HG02885 (cell line): ENCODE measurements at regions not wholly inside any gene's neighbourhood (a gene's known extent, or its start where the extent isn't known, plus 50 kb on each side); places are given as distances from the start of the nearest gene placed in this dataset.

ENCODE experiments used
- ATAC-seq: cut with Tn5 transposase; IDR thresholded peaks from one replicate; pipeline ENCODE4 v1.9.1; 2021; ENCODE audit warnings: mild to moderate bottlenecking; ENCODE audit not compliant: unreplicated experiment, poor library complexity

DNA sequence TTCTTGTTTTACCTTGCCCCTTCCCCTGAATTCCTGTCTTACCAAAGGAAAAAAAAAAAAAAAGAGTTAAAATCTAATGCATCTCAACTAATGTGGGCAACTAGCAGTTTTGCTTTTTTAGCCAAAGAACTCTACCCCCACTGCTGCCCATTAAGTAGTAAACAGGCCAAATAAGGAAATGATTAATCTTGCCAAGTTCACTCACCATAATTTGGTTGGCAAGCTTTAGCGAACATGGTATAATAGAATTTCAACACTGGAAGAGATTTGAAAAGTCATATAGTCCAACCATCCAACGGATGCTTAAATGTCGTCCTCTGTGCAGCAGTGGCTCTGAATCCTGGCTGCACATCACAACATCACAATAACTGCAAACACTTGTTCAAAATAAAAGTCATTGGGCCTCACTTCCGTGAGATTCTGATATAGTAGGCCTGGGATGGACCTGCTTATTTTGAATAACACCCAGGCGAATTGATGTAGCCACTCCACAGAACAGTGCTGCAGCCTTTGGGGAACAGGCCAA is 142.0 kb upstream of the UBE2E1 start:
- no peak for ATAC-seq

- ATAC-seq, result no peak
These were observed 141.3 kb upstream of the UBE2E1 start for GRCh38 chr3:23664459-23664858.

DNA sequence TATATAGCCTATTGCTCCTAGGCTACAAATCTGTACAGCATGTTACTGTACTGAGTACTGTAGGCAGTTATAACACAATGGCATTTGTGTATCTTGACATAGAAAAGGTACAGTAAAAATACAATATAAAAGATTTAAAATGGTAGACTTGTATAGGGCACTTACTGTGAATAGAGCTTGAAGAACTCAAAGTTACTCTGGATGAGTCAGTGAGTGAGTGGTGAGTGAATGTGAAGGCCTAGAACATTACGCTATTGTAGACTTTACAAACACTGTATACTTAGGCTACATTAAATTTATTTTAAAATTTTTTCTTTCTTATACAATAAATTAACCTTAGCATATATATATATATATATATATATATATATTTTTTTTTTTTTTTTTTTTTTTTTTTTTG is 140.0 kb upstream of the UBE2E1 start:
- ATAC-seq, result no peak

DNA sequence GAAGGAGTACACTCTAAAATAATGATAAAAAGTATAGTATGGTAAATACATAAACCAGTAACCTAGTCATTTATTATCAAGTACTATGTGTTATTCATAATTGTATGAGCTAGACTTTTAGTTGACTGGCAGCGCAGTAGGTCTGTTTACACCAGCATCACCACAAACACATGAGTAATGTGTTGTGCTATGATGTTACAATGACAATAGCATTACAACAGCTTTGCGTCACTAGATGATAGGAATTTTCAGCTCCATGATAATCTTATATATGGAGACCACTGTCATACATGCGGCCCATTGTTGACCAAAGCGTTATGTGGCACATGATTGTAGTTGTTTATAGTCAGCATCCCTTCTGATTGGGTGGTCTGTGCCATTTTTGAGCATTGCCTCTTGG is 138.9 kb upstream of the UBE2E1 start:
- no peak for ATAC-seq

GRCh38 chr3:23667536-23668429 is 138.0 kb upstream of the UBE2E1 start:
- ATAC-seq, result no peak

DNA sequence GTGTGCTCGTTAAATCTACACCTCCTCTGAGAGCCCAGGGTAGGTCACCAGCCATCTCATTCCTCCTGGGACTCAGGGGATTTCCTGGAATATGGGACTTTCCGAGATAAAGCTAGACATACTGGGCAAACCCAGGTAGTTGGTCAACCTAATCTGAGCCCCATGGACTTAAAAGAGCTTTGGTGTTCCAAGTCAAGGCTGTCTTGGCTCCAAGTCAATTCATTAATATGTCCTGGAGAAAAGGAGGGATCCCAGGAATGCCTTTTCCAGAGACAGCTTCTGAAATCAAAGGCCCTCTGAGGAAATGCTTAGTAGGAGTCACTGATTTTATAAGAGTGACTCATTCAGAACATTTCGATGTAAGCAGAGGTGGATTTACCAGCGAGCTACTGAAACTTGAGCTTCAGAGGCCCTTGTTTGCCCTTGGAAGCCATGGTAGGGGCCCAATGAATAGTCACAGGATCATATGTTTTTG is 137.3 kb upstream of the UBE2E1 start:
- peak; percentile 33 for ATAC-seq

DNA sequence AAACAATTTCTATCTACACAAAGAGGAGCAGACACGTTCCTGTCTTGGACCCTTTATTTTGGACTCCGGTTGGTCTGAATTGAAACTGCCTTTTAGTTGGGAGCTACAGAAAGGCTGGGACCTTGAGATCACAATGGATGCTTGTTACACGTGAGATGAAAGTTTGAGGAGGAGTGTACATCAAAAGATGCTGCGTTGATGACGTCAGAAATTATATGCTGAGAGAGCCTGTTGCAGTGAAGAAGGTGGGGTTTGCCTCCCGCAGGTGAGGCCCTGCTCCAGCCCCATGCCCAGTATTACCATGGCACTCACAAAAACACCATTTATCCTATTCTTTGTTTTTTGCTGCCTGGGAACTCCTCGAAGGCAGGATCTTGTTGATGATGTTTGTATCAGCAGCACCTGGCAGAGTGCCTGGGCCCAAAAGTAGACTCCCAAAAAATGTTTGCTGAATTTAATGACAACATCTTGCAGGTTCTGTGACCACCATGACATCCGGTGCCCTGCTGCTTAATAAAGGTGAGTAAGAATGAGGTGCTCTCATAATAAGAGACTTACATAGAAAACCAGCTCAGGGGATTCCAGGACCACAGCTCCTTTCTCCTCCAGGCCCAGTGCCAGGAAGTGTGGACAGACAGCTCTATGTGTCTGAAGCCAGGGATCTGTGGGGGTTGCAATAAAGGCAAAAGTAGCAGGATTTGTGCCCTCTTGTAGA is 136.1 kb upstream of the UBE2E1 start:
- ATAC-seq, result no peak

GRCh38 chr3:23671851-23672589 is 133.7 kb upstream of the UBE2E1 start:
- no peak for ATAC-seq

- ATAC-seq, result no peak
These were observed 133.1 kb upstream of the UBE2E1 start for GRCh38 chr3:23672628-23673027.

- no peak for ATAC-seq
These were observed 130.7 kb upstream of the UBE2E1 start for GRCh38 chr3:23675010-23675409.

GRCh38 chr3:23676093-23676492 is 129.7 kb upstream of the UBE2E1 start:
- ATAC-seq, result no peak

GRCh38 chr3:23682646-23683045 is 123.1 kb upstream of the UBE2E1 start:
- ATAC-seq, result no peak

- no peak for ATAC-seq
These were observed 120.1 kb upstream of the UBE2E1 start for GRCh38 chr3:23685541-23686258.

DNA sequence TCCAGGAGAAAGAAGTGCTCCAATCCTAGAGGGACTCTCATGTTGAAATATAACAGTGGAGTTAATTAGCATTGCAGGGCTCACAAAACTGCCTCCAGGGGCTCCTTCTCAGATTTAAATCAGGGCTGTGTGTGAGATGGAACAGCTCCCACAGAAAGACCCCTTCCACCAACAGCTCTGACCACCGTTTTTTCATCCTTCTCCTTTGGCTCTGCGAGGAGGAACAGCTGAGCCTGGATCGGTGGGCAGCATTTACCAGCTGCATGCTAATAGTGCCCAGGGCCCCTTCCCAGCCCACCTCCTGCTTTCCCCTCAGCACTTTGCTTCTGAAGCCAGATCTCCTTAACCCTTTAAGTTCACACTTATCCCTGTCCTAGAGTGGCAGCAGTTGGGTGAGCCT is 119.2 kb upstream of the UBE2E1 start:
- ATAC-seq, result no peak

DNA sequence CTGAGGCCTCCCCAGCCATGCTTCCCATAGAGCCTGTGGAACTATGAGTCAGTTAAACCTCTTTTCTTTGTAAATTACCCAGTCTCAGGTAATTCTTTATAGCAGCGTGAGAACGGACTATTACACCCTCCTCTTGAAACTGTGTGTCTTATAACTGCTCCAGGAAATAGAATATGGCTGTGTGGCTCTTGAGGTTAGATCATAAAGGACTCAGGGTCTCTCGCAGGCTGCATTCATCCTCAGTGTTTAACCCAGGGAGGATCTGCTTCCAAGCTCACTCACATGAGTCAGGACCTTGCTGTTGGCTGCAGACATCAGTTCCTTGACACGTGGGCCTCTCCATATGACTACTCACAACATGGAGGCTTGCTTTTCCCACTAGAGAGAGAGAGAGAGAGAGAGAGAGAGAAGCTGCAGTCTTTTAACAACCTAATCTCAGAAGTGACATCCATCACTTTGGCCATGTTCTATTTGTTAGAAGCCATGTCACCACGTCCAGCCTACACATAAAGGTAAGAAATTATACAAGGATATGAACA is 114.3 kb upstream of the UBE2E1 start:
- ATAC-seq, result no peak

DNA sequence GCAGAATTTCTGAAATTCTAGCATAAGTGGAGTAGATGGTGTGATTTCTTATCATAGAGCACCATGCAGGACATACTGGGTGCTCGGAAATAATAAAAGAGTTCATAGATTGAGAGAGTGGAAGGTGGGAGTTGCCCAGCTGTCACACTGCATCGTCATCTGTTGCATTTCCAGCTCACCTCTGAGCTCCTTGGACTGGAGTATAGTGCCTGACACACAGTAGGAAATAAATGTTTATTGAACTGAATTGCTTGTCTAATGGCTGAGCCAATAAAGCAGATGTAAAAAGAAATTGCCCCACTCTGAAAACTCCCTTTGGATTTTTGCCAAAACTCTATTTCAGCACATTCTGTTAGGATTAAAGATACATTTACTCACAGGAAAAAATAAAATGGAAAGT is 108.9 kb upstream of the UBE2E1 start:
- no peak for ATAC-seq

DNA sequence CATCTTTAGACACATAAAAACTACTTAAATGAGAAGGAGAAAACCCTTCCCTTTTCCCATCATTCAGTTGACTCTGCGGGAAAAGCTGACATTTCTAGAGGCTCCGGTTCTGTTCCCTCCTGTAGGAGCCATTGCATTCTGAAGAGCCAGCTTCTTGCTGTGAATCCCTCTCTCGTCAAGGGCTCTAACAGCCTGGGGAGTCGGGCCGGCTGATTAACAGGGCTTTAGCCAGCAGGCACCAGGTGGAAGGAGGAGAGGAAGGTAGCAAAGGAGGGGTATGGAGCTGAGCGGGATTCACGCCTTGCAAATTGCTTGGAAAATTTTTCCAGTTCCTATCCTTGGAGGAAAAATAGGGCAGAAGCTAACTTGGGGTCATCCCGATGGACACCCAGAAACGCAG is 108.3 kb upstream of the UBE2E1 start:
- no peak for ATAC-seq

GRCh38 chr3:23698652-23699313 is 107.0 kb upstream of the UBE2E1 start:
- no peak for ATAC-seq

DNA sequence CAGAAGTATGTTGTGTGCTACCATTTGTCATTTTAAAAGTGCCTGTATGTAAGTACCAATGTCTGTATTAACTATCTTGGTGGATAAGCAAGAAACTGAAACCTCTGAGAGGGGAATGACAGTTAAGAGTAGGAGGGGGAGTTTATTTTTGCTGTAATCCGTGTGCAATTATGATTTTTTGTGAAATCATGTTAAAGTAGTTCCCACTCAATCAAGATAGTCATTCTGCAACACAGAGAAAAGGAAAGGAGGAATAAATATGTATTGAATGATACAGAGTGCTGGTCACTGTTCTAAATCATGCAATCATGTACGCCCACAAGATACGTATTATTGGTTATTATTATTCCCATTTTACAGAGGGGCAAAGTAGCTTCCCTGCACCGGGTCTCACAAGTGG is 105.1 kb upstream of the UBE2E1 start:
- ATAC-seq, result no peak
